H1 (cell line): ENCODE measurements at regions not wholly inside any gene's neighbourhood (a gene's known extent, or its start where the extent isn't known, plus 50 kb on each side); places are given as distances from the start of the nearest gene placed in this dataset.

ENCODE experiments used
- CTCF ChIA-PET: fragments of 300-600 bp; sonication (Branson Sonifier 250); formaldehyde crosslinking; loops from one replicate; lab custom pipeline; 2021; ENCODE audit not compliant: partially characterized antibody; lab: Charles Lee
- POLR2A ChIA-PET: fragments of 300-600 bp; sonication (Branson Sonifier 250); formaldehyde crosslinking; loops from one replicate; lab custom pipeline; 2021; ENCODE audit warnings: inconsistent platforms; ENCODE audit not compliant: partially characterized antibody; lab: Charles Lee
- DNase-seq, 2 experiments: peaks; one replicate each; pipeline versions ENCODE4 v3.0.0 to v3.0.0-alpha.2; 2010 to 2022; ENCODE audit warnings: low spot score in 2 of 2, low read depth in 1 of 2, mixed read lengths in 1 of 2
- FAIRE-seq: peaks from 2 replicates; lab custom pipeline; 2011; peaks lifted over from hg19 to GRCh38; lab: Jason Lieb, UNC
- H2AFZ ChIP-seq: 2 replicates; pipeline ENCODE4 v1.8.1; 2012; ENCODE audit warnings: low read length, inconsistent platforms
- H2AK5ac ChIP-seq: 2 replicates; pipeline ENCODE4 v1.6.1; 2013; ENCODE audit warnings: low read depth, low read length
- H2BK120ac ChIP-seq: replicated peaks from 2 replicates; pipeline ENCODE3; 2013; ENCODE audit warnings: low read depth, low read length, inconsistent platforms
- H2BK12ac ChIP-seq: 2 replicates; pipeline ENCODE4 v1.6.1; 2013; ENCODE audit warnings: low read depth, low read length
- H2BK15ac ChIP-seq: 2 replicates; pipeline ENCODE4 v1.6.1; 2013; ENCODE audit warnings: low read length
- H2BK20ac ChIP-seq: 2 replicates; pipeline ENCODE4 v1.6.1; 2013; ENCODE audit warnings: low read length
- H2BK5ac ChIP-seq: 2 replicates; pipeline ENCODE4 v1.6.1; 2013; ENCODE audit warnings: low read depth, low read length
- H3K14ac ChIP-seq: 2 replicates; pipeline ENCODE4 v1.6.1; 2013; ENCODE audit warnings: inconsistent platforms; ENCODE audit not compliant: insufficient read length
- H3K18ac ChIP-seq: 2 replicates; pipeline ENCODE4 v1.6.1; 2013; ENCODE audit warnings: low read length; ENCODE audit errors: extremely low read depth
- H3K23ac ChIP-seq: 2 replicates; pipeline ENCODE4 v1.6.1; 2013; ENCODE audit warnings: inconsistent platforms; ENCODE audit not compliant: insufficient read length
- H3K23me2 ChIP-seq: 2 replicates; pipeline ENCODE4 v1.6.1; 2013; ENCODE audit warnings: low read depth, low read length
- H3K27ac ChIP-seq: 2 replicates; pipeline ENCODE4 v1.6.1; 2011; ENCODE audit warnings: low read depth, low read length, inconsistent platforms
- H3K27me3 ChIP-seq, 4 experiments: replicated peaks in 1 of 4; 1 replicate in 1 of 4; 2 replicates in 3 of 4; pipeline versions ENCODE4 v1.6.1 to v1.8.1; 2011 to 2013; ENCODE audit warnings: low read length in 3 of 4, mild to moderate bottlenecking in 3 of 4, inconsistent platforms in 2 of 4, mixed read lengths in 2 of 4, moderate library complexity in 1 of 4; ENCODE audit not compliant: control insufficient read depth in 3 of 4, insufficient read depth in 3 of 4; ENCODE audit errors: extremely low read depth in 1 of 4
- H3K36me3 ChIP-seq, 4 experiments: 2 replicates each; pipeline versions ENCODE4 v1.6.1 to v1.8.1; 2011 to 2013; ENCODE audit warnings: mild to moderate bottlenecking in 4 of 4, low read length in 3 of 4, moderate library complexity in 2 of 4, control low read depth in 1 of 4, inconsistent platforms in 1 of 4; ENCODE audit not compliant: insufficient read depth in 4 of 4, control insufficient read depth in 2 of 4
- H3K4ac ChIP-seq: replicated peaks from 2 replicates; pipeline ENCODE3; 2013; ENCODE audit warnings: low read length, low read depth, mixed read lengths, inconsistent platforms; ENCODE audit not compliant: insufficient read length
- H3K4me1 ChIP-seq, 4 experiments: replicated peaks in 1 of 4; 1 replicate in 1 of 4; 2 replicates in 3 of 4; pipeline versions ENCODE4 v1.6.1 to v1.8.1; 2011 to 2013; ENCODE audit warnings: low read length in 3 of 4, inconsistent platforms in 2 of 4, mixed read lengths in 1 of 4; ENCODE audit not compliant: insufficient read depth in 4 of 4, control insufficient read depth in 3 of 4
- H3K4me2 ChIP-seq, 2 experiments: 2 replicates each; pipeline versions ENCODE4 v1.6.1 to v1.8.1; 2011 to 2013; ENCODE audit warnings: low read depth in 2 of 2, low read length in 2 of 2, control low read depth in 1 of 2, inconsistent platforms in 1 of 2, mild to moderate bottlenecking in 1 of 2; ENCODE audit not compliant: insufficient read depth in 1 of 2
- H3K4me3 ChIP-seq, 4 experiments: fragments of 200-600, 300-600 bp in 1 of 4; sonication (generic), shearing (Covaris generic), sonication (Bioruptor Twin) in 1 of 4; 2 replicates each; pipeline versions ENCODE4 v1.5.1 to v1.8.1; 2011 to 2016; ENCODE audit warnings: low read length in 4 of 4, low read depth in 3 of 4, control low read depth in 2 of 4, inconsistent platforms in 2 of 4, mild to moderate bottlenecking in 2 of 4, mixed read lengths in 1 of 4, moderate library complexity in 1 of 4; ENCODE audit not compliant: insufficient read depth in 2 of 4; ENCODE audit errors: extremely low read depth in 1 of 4
- H3K56ac ChIP-seq: replicated peaks from 2 replicates; pipeline ENCODE3; 2013; ENCODE audit warnings: low read depth, mild to moderate bottlenecking, mixed read lengths, low read length, inconsistent platforms; ENCODE audit not compliant: insufficient read length
- H3K79me1 ChIP-seq: 2 replicates; pipeline ENCODE4 v1.6.1; 2013; ENCODE audit warnings: low read depth, low read length, control low read depth
- H3K79me2 ChIP-seq, 2 experiments: 2 replicates each; pipeline versions ENCODE4 v1.6.1 to v1.8.1; 2012 to 2013; ENCODE audit warnings: low read length in 2 of 2, mild to moderate bottlenecking in 2 of 2, inconsistent platforms in 1 of 2; ENCODE audit not compliant: insufficient read depth in 2 of 2, control insufficient read depth in 1 of 2
- H3K9ac ChIP-seq, 4 experiments: replicated peaks in 1 of 4; 1 replicate in 1 of 4; 2 replicates in 3 of 4; pipeline versions ENCODE4 v1.6.1 to v1.8.1; 2011 to 2013; ENCODE audit warnings: low read depth in 3 of 4, low read length in 3 of 4, control low read depth in 2 of 4, mild to moderate bottlenecking in 2 of 4, moderate library complexity in 2 of 4, inconsistent platforms in 1 of 4; ENCODE audit errors: extremely low read depth in 1 of 4
- H3K9me3 ChIP-seq, 2 experiments: 2 replicates each; pipeline versions ENCODE4 v1.6.1 to v1.8.1; 2012 to 2013; ENCODE audit warnings: mild to moderate bottlenecking in 2 of 2, moderate library complexity in 2 of 2, control low read depth in 1 of 2, inconsistent platforms in 1 of 2, low read depth in 1 of 2, low read length in 1 of 2, mixed read lengths in 1 of 2; ENCODE audit not compliant: insufficient read depth in 2 of 2
- H4K20me1 ChIP-seq, 2 experiments: replicated peaks in 1 of 2; 2 replicates each; pipeline versions ENCODE3 to v1.8.1; 2011 to 2013; ENCODE audit warnings: inconsistent platforms in 2 of 2, low read length in 2 of 2, mild to moderate bottlenecking in 1 of 2; ENCODE audit not compliant: insufficient read depth in 2 of 2, control insufficient read depth in 1 of 2
- H4K5ac ChIP-seq: 2 replicates; pipeline ENCODE4 v1.6.1; 2013; ENCODE audit warnings: low read length, low read depth, mixed read lengths, inconsistent platforms; ENCODE audit not compliant: insufficient read length
- H4K8ac ChIP-seq: 2 replicates; pipeline ENCODE4 v1.8.0; 2013; ENCODE audit warnings: mild to moderate bottlenecking, moderate library complexity, low read length, inconsistent platforms; ENCODE audit not compliant: insufficient read depth; ENCODE audit errors: extremely low read depth
- H4K91ac ChIP-seq: replicated peaks from 2 replicates; pipeline ENCODE3; 2013; ENCODE audit warnings: low read length, mixed read lengths, inconsistent platforms; ENCODE audit not compliant: insufficient read length
- CHD1 ChIP-seq: IDR thresholded peaks from 2 replicates; pipeline ENCODE4 v1.6.1; 2012; ENCODE audit warnings: low read depth, low read length, improper control_type of control experiment
- FOSL1 ChIP-seq: IDR thresholded peaks from 2 replicates; pipeline ENCODE4 v1.6.1; 2011; ENCODE audit warnings: mild to moderate bottlenecking, low read depth, low read length, moderate library complexity; ENCODE audit not compliant: insufficient read depth
- HDAC6 ChIP-seq: IDR thresholded peaks from one replicate; pipeline ENCODE4 v1.7.1; 2012; ENCODE audit warnings: low read depth, mild to moderate bottlenecking, inconsistent platforms, low read length, moderate library complexity
- KDM4A ChIP-seq: IDR thresholded peaks from one replicate; pipeline ENCODE4 v1.7.1; 2012; ENCODE audit warnings: low read depth, mild to moderate bottlenecking, moderate library complexity, low read length, inconsistent platforms; ENCODE audit not compliant: severe bottlenecking
- SIX5 ChIP-seq: IDR thresholded peaks from 2 replicates; pipeline ENCODE4 v1.6.1; 2011; ENCODE audit warnings: mild to moderate bottlenecking, low read depth, low read length
- SRF ChIP-seq: IDR thresholded peaks from 2 replicates; pipeline ENCODE4 v1.6.1; 2011; ENCODE audit warnings: mild to moderate bottlenecking, low read depth, low read length, moderate library complexity
- WGBS, 2 experiments: shearing (Covaris generic) in 1 of 2; methylation state at CpG; one replicate each; pipeline versions ENCODE4 v1.1.6 to v1.1.7; 2013 to 2015; ENCODE audit warnings: low lambda C conversion rate in 2 of 2, mixed read lengths in 2 of 2, inconsistent platforms in 1 of 2, low coverage in 1 of 2, missing lambda C conversion rate in 1 of 2; ENCODE audit not compliant: insufficient replicate concordance in 2 of 2, insufficient coverage in 1 of 2, insufficient read length in 1 of 2; ENCODE audit errors: extremely low coverage in 1 of 2, missing lambda C conversion rate in 1 of 2; 5-methylcytosine and 5-hydroxymethylcytosine counted together

GRCh38 chr14:98940693-98941437 is 331.1 kb downstream of the BCL11B start:
- H2AFZ ChIP-seq = no peak overlapping the region
- H2BK12ac ChIP-seq = no peak overlapping the region
- H4K91ac ChIP-seq = no peak overlapping the region
- DNase-seq (no peak), FAIRE-seq (no peak)
- no peaks in the 10 kb centered on the region for H4K20me1 ChIP-seq
- no peak overlapping the region for H3K23ac ChIP-seq
- no peak overlapping the region for H3K4ac ChIP-seq
- no peak overlapping the region for H2BK20ac ChIP-seq
- H3K18ac ChIP-seq = no peak overlapping the region
- H3K36me3 ChIP-seq = no peaks in the 10 kb centered on the region
- H3K4me3 ChIP-seq = no peak overlapping the region
- CTCF ChIA-PET = interaction anchor here (1.0 kb wide), 1 partner anchor 19 kb away, joined by 3 read pairs; no protein-coding TSS in a partner anchor
- H3K23me2 ChIP-seq = no peaks in the 10 kb centered on the region
- H3K9me3 ChIP-seq = no peaks in the 10 kb centered on the region
- H2AK5ac ChIP-seq = no peak overlapping the region
- WGBS, 2 experiments = 93% methylated on average over 5 of the region's 5 CpGs; no CpG with 5 or more reads in 1 of the 2 experiments
- H3K27ac ChIP-seq = no peak overlapping the region
- H4K5ac ChIP-seq = no peak overlapping the region
- H3K4me1 ChIP-seq = no peaks in the 10 kb centered on the region
- no peaks in the 10 kb centered on the region for H3K79me1 ChIP-seq
- H3K9ac ChIP-seq = no peak overlapping the region
- no peak overlapping the region for H3K4me2 ChIP-seq
- no peaks in the 10 kb centered on the region for H3K79me2 ChIP-seq
- no peak overlapping the region for H2BK15ac ChIP-seq
- H2BK120ac ChIP-seq = no peak overlapping the region
- H2BK5ac ChIP-seq = no peak overlapping the region
- no peaks in the 10 kb centered on the region; a peak in 1 of 7 replicates for H3K27me3 ChIP-seq
- H3K56ac ChIP-seq = no peak overlapping the region
- no peak overlapping the region for H3K14ac ChIP-seq
- no peak overlapping the region for H4K8ac ChIP-seq
- POLR2A ChIA-PET = no interaction called here
- no peak for TF ChIP-seq SIX5
- no peak for TF ChIP-seq SRF
- TF ChIP-seq HDAC6 = no peak
- no peak for TF ChIP-seq FOSL1
- no peak for TF ChIP-seq KDM4A
- no peak for TF ChIP-seq CHD1
